Uterus (tissue), 3 donors: ENCODE measurements at regions not wholly inside any gene's neighbourhood (a gene's known extent, or its start where the extent isn't known, plus 50 kb on each side); places are given as distances from the start of the nearest gene placed in this dataset.

Experiments used
- DNase-seq, 2 donors: peaks; one replicate each; pipeline ENCODE4 v3.0.0-alpha.2; 2019 to 2020
- H3K27ac ChIP-seq, 2 donors: fragments of 200-600 bp; sonication (generic); 1 replicate in 1 of 2; 2 replicates in 1 of 2; pipeline ENCODE4 v1.5.1; 2016 to 2018
- H3K27me3 ChIP-seq, 2 donors: fragments of 200-600 bp; sonication (generic); one replicate each; pipeline ENCODE4 v1.5.1; 2018 to 2019; ENCODE audit warnings: control low read depth in 1 of 2
- H3K36me3 ChIP-seq, 2 donors: fragments of 200-600 bp; sonication (generic); one replicate each; pipeline ENCODE4 v1.5.1; 2019; ENCODE audit warnings: control low read depth in 1 of 2
- H3K4me1 ChIP-seq, 2 donors: fragments of 200-600 bp; sonication (generic); one replicate each; pipeline ENCODE4 v1.5.1; 2018 to 2019; ENCODE audit warnings: control low read depth in 1 of 2
- H3K4me3 ChIP-seq, 2 donors: fragments of 200-600 bp; sonication (generic); 1 replicate in 1 of 2; 2 replicates in 1 of 2; pipeline ENCODE4 v1.5.1; 2018 to 2019; ENCODE audit warnings: mild to moderate bottlenecking in 1 of 2
- H3K9me3 ChIP-seq, 2 donors: fragments of 200-600 bp; sonication (generic); one replicate each; pipeline ENCODE4 v1.5.1; 2019; ENCODE audit warnings: control low read depth in 1 of 2
- POLR2A ChIP-seq, 2 donors: fragments of 450-650 bp; IDR thresholded peaks; one replicate each; pipeline ENCODE4 v1.6.1; 2016; ENCODE audit warnings: antibody characterized with exemption in 2 of 2, mild to moderate bottlenecking in 1 of 2, moderate library complexity in 1 of 2
- intact Hi-C: fragments of 100-400 bp; cut with DNase I; formaldehyde crosslinking; loops from one replicate; pipeline ENCODE4 v1.15.1; 2023; ENCODE audit warnings: low total_unique reads
- TF ChIP-seq, protein P1 (sequence below), 4 experiments: fragments of 200-600 bp in 2 of 4; fragments of 450-650 bp in 2 of 4; sonication (generic) in 2 of 4; IDR thresholded peaks; one replicate each; pipeline ENCODE4 v1.5.1; 2016 to 2019; ENCODE audit warnings: antibody characterized with exemption in 4 of 4, mild to moderate bottlenecking in 2 of 4, moderate library complexity in 1 of 4
- donor health status: DM: yes; HTN: yes; CAD: no.

DNA sequence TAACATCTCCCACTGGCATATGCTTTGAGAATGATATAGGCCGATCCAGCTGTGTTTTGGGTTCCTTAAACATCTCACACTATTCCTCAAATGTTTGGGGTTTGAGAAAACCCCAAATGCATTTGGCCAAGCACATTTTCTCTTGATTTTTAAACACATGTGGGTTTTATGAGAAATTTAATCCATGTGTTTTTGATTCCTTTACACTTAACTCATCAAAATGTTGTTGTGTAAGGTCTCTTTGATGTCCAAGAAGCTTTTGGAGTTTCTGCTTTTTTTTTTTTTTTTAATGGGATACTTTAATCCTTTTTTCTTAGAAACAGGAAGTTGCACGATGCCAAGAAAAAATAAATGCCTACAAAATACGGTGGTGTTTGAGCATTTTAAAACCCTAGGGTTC lies 339.8 kb upstream of the TCF4 start:
- no peaks in the 10 kb centered on the region for H3K27me3 ChIP-seq
- no peak for DNase-seq
- TF ChIP-seq, protein P1, sequence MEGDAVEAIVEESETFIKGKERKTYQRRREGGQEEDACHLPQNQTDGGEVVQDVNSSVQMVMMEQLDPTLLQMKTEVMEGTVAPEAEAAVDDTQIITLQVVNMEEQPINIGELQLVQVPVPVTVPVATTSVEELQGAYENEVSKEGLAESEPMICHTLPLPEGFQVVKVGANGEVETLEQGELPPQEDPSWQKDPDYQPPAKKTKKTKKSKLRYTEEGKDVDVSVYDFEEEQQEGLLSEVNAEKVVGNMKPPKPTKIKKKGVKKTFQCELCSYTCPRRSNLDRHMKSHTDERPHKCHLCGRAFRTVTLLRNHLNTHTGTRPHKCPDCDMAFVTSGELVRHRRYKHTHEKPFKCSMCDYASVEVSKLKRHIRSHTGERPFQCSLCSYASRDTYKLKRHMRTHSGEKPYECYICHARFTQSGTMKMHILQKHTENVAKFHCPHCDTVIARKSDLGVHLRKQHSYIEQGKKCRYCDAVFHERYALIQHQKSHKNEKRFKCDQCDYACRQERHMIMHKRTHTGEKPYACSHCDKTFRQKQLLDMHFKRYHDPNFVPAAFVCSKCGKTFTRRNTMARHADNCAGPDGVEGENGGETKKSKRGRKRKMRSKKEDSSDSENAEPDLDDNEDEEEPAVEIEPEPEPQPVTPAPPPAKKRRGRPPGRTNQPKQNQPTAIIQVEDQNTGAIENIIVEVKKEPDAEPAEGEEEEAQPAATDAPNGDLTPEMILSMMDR (IDR thresholded peaks at IDR 0.05): no peak
- no peak for TF ChIP-seq POLR2A (IDR thresholded peaks at IDR 0.05)
- H3K4me1 ChIP-seq: no peaks in the 10 kb centered on the region
- H3K27ac ChIP-seq: no peak overlapping the region
- intact Hi-C loops: no loop called here
- no peaks in the 10 kb centered on the region for H3K9me3 ChIP-seq
- H3K36me3 ChIP-seq: no peaks in the 10 kb centered on the region
- no peak overlapping the region for H3K4me3 ChIP-seq

DNA sequence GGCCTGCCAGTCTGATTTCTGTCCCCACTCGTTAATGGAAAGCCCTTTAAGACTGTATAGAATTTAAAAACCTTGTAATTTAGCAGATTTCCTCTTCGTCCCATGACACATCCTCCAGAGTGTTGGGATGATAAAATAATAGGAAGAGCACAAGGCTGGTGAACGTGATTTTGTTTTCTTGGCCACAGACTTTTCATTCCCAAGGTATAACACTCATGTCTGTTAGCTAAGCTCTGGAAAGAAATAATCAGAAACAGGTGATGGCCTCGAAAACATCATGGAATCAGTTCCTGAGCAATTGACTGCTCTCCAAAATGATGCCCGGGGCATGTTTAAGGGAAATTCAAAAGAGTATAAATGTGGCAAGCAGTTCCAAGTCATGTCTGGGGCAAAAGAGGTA lies 337.8 kb upstream of the TCF4 start:
- no peaks in the 10 kb centered on the region for H3K4me1 ChIP-seq
- DNase-seq: no peak
- TF ChIP-seq POLR2A (IDR thresholded peaks at IDR 0.05): no peak
- TF ChIP-seq, protein P1 (IDR thresholded peaks at IDR 0.05): no peak
- intact Hi-C loops: no loop called here
- H3K27ac ChIP-seq: no peak overlapping the region
- H3K36me3 ChIP-seq: no peaks in the 10 kb centered on the region
- no peak overlapping the region for H3K4me3 ChIP-seq
- no peaks in the 10 kb centered on the region for H3K27me3 ChIP-seq
- no peaks in the 10 kb centered on the region for H3K9me3 ChIP-seq

DNA sequence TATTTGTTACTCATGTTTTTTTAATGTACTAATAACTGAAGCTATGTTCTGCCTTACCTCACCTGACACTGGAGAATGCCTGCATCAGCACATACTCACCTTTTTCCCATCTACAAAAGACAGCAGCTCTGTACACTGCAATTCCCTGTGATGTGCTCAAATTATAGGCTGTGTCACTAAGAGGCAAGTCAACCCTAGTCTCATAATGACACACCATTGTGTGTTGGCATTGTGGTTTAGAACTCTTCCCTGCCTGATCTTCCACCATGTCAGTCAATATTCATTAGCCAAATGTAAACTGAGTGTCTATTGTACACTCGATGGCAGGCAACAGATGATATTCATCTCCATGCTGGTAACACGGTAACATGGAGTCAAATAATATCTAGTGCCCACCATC lies 332.1 kb upstream of the TCF4 start:
- Histone ChIP-seq H3K4me3 (no peak overlapping the region), H3K27me3 (no peaks in the 10 kb centered on the region), H3K27ac (no peak overlapping the region), H3K9me3 (no peaks in the 10 kb centered on the region), H3K4me1 (no peaks in the 10 kb centered on the region), H3K36me3 (no peaks in the 10 kb centered on the region)
- DNase-seq: no peak
- no peak for TF ChIP-seq POLR2A (IDR thresholded peaks at IDR 0.05)
- TF ChIP-seq, protein P1 (IDR thresholded peaks at IDR 0.05): no peak
- intact Hi-C loops: no loop called here

DNA sequence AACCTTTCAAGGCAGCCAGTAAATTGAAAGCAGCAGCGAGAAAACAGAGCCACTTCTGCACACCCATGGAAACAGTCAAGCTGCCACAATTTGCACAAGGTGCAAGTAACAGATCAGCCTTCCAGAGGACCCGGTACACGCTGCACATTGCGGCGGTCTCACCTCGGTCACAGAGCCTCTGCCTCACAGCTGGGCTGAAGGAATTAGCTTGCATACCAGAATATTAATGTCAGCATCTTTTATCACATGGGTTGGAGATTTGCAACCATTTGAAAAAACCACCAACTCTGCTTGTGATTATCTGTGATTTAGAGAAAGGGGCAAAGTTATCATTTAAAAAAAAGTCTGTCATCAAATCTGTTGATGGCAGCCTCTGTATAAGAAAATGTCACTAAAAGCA lies 330.5 kb upstream of the TCF4 start:
- H3K27ac ChIP-seq: no peak overlapping the region
- no peaks in the 10 kb centered on the region for H3K4me1 ChIP-seq
- H3K9me3 ChIP-seq: no peaks in the 10 kb centered on the region
- no peaks in the 10 kb centered on the region for H3K27me3 ChIP-seq
- no peaks in the 10 kb centered on the region for H3K36me3 ChIP-seq
- DNase-seq: no peak
- TF ChIP-seq POLR2A (IDR thresholded peaks at IDR 0.05): no peak
- TF ChIP-seq, protein P1 (IDR thresholded peaks at IDR 0.05): no peak
- no peak overlapping the region for H3K4me3 ChIP-seq
- intact Hi-C loops: no loop called here

DNA sequence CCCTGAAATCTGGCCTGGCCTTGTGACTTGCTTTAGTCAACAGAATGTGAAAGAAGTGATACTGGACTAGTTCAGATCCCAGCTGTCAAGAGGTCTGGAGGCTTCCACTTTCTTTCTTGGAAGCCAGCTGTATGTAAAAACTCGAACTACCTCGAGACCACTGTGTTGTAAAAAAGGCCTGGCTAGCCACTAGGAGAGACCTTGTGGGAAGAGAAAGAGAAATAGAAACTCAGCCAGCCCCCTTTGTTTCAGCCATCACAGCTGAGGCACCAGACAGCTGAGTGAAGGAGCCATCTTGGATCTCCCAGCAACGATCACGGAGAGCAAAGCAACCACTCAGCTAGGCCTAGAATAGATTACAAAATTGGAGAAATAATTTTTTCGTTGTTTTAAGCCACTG lies 324.9 kb upstream of the TCF4 start:
- no peaks in the 10 kb centered on the region for H3K36me3 ChIP-seq
- H3K27ac ChIP-seq: no peak overlapping the region
- no peak for DNase-seq
- no peak for TF ChIP-seq POLR2A (IDR thresholded peaks at IDR 0.05)
- TF ChIP-seq, protein P1 (IDR thresholded peaks at IDR 0.05): no peak
- no peaks in the 10 kb centered on the region for H3K9me3 ChIP-seq
- H3K4me1 ChIP-seq: no peaks in the 10 kb centered on the region
- no peaks in the 10 kb centered on the region for H3K27me3 ChIP-seq
- no peak overlapping the region for H3K4me3 ChIP-seq
- intact Hi-C loops: no loop called here
